ENCODE measurements at regions not wholly inside any gene's neighbourhood (a gene's known extent, or its start where the extent isn't known, plus 50 kb on each side); places are given as distances from the start of the nearest gene placed in this dataset.

DNA sequence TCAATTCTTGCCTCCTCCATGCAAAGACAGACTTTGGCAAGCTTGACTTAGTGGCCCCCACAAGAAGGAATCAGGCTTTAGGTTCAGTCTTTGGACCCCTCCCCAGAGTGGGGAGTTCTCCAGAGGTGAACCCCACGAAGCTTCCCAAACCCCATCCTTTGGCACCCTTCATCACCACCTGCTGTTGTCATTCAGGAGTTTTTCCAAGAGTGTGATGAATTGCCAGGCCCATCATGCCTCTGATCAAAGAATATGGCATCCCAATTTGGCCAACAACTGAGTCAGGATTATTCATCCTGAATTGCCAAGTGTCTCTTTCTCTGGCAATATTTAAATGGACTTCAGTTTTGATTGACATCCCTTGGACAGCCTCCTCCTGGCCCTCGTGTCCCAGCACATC is 404.7 kb upstream of the MKI67 start:
- Histone ChIP-seq H2AFZ (ENCODE audit: low read depth, low read length) (no peak overlapping the region), H3K9me3 (ENCODE audit: control insufficient read depth, low read length) (no peaks in the 10 kb centered on the region), H3K4me2 (ENCODE audit: low read length, poor library complexity, severe bottlenecking) (no peak overlapping the region), H3K36me3 (ENCODE audit: control insufficient read depth in 1 of 2, insufficient read depth in 2 of 2, low read depth in 1 of 2, low read length in 2 of 2) (no peaks in the 10 kb centered on the region), H2BK5ac (ENCODE audit: low read depth, low read length, poor library complexity, severe bottlenecking) (no peak overlapping the region), H4K8ac (ENCODE audit: low read length) (no peak overlapping the region), H3K4me1 (ENCODE audit: control insufficient read depth, insufficient read depth, low read depth, low read length) (no peaks in the 10 kb centered on the region), H2BK120ac (ENCODE audit: low read depth, low read length) (no peak overlapping the region), H2AK5ac (ENCODE audit: low read length, severe bottlenecking) (no peak overlapping the region), H4K91ac (ENCODE audit: low read length) (no peak overlapping the region), H3K23ac (ENCODE audit: low read length in 2 of 2) (no peak overlapping the region), H2BK12ac (ENCODE audit: low read length in 2 of 2) (no peak overlapping the region), H3K4me3 (ENCODE audit: insufficient read depth in 1 of 2, low read depth in 1 of 2, low read length in 2 of 2) (no peak overlapping the region), H3K4ac (ENCODE audit: low read depth in 1 of 2, low read length in 2 of 2) (no peak overlapping the region), H3K79me1 (replicated peaks; ENCODE audit: low read length, poor library complexity, severe bottlenecking) (no peaks in the 10 kb centered on the region), H3K14ac (ENCODE audit: low read length in 2 of 2) (no peak overlapping the region), H3K18ac (ENCODE audit: low read depth in 1 of 2, low read length in 2 of 2) (no peak overlapping the region), H3K9ac (ENCODE audit: low read length) (no peak overlapping the region), H2BK15ac (ENCODE audit: low read depth, poor library complexity, severe bottlenecking) (no peak overlapping the region), H3K27me3 (ENCODE audit: control insufficient read depth in 1 of 2, insufficient read depth in 1 of 2, low read length in 2 of 2) (peaks cover 0 to 47% of the 10 kb centered on the region in 2 experiments), H3K27ac (ENCODE audit: low read length, poor library complexity, severe bottlenecking) (no peak overlapping the region)
- WGBS: 57% methylated on average over 2 of the region's 2 CpGs
- DNase-seq: no peak

DNA sequence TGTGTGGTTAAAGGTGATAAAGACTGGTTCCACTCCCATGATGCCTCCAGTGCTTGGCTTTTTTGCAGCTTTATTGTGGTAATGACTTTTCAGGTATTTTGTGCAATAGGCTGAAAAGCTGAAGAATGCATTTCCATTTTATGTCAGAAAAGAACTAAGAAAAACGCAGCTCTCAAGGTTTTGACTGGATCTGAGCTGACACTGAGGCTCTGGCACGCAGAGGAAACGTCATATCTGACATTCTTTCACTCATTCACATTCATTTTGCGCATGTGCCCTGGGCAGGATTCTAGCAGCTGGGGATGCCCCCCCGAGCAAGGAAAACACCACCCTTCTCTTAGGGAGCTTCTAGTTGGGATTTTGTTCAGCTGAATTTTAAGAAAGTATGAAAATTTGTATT is 408.5 kb upstream of the MKI67 start:
- H3K27ac ChIP-seq (ENCODE audit: low read length, poor library complexity, severe bottlenecking): no peak overlapping the region
- no peak overlapping the region for H3K4me3 ChIP-seq (ENCODE audit: insufficient read depth in 1 of 2, low read depth in 1 of 2, low read length in 2 of 2)
- H2BK120ac ChIP-seq (ENCODE audit: low read depth, low read length): no peak overlapping the region
- H2BK5ac ChIP-seq (ENCODE audit: low read depth, low read length, poor library complexity, severe bottlenecking): no peak overlapping the region
- no peak overlapping the region for H3K4ac ChIP-seq (ENCODE audit: low read depth in 1 of 2, low read length in 2 of 2)
- no peak overlapping the region for H2AK5ac ChIP-seq (ENCODE audit: low read length, severe bottlenecking)
- no peak overlapping the region for H2BK15ac ChIP-seq (ENCODE audit: low read depth, poor library complexity, severe bottlenecking)
- H2AFZ ChIP-seq (ENCODE audit: low read depth, low read length): no peak overlapping the region
- H3K23ac ChIP-seq (ENCODE audit: low read length in 2 of 2): no peak overlapping the region
- no peaks in the 10 kb centered on the region for H3K9me3 ChIP-seq (ENCODE audit: control insufficient read depth, low read length)
- no peak overlapping the region for H2BK12ac ChIP-seq (ENCODE audit: low read length in 2 of 2)
- H3K27me3 ChIP-seq (ENCODE audit: control insufficient read depth in 1 of 2, insufficient read depth in 1 of 2, low read length in 2 of 2): peaks cover 0 to 64% of the 10 kb centered on the region in 2 experiments
- no peak overlapping the region for H3K4me2 ChIP-seq (ENCODE audit: low read length, poor library complexity, severe bottlenecking)
- H3K36me3 ChIP-seq (ENCODE audit: control insufficient read depth in 1 of 2, insufficient read depth in 2 of 2, low read depth in 1 of 2, low read length in 2 of 2): no peaks in the 10 kb centered on the region
- no peak overlapping the region for H3K14ac ChIP-seq (ENCODE audit: low read length in 2 of 2)
- H4K8ac ChIP-seq (ENCODE audit: low read length): no peak overlapping the region
- no peak for DNase-seq
- no peak overlapping the region for H3K9ac ChIP-seq (ENCODE audit: low read length)
- H4K91ac ChIP-seq (ENCODE audit: low read length): no peak overlapping the region
- 69% methylated on average over 4 of the region's 5 CpGs for WGBS
- no peak overlapping the region for H3K18ac ChIP-seq (ENCODE audit: low read depth in 1 of 2, low read length in 2 of 2)
- H3K4me1 ChIP-seq (ENCODE audit: control insufficient read depth, insufficient read depth, low read depth, low read length): no peaks in the 10 kb centered on the region
- no peaks in the 10 kb centered on the region for H3K79me1 ChIP-seq (replicated peaks; ENCODE audit: low read length, poor library complexity, severe bottlenecking)

DNA sequence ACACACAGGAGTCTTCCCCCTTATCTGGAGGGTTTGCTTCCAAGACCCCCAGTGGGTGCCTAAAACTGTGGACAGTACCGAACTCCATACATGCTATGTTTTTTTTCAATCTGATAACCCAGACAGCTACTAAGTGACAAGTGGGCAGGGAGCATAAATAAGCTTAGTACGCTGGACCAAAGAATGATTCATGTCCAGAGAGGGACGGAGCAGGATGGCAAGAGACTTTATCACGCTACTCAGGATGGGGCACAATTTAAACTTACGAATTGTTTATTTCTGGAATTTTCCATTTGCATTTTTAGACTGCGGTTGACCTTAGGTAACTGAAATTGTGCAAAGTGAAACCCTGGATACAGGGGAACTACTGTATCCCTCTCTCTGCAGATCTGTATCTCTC is 410.0 kb upstream of the MKI67 start:
- no peak overlapping the region for H3K27ac ChIP-seq (ENCODE audit: low read length, poor library complexity, severe bottlenecking)
- no peaks in the 10 kb centered on the region for H3K79me1 ChIP-seq (replicated peaks; ENCODE audit: low read length, poor library complexity, severe bottlenecking)
- H4K8ac ChIP-seq (ENCODE audit: low read length): no peak overlapping the region
- H3K9ac ChIP-seq (ENCODE audit: low read length): no peak overlapping the region
- no peak overlapping the region for H3K18ac ChIP-seq (ENCODE audit: low read depth in 1 of 2, low read length in 2 of 2)
- no peaks in the 10 kb centered on the region for H3K36me3 ChIP-seq (ENCODE audit: control insufficient read depth in 1 of 2, insufficient read depth in 2 of 2, low read depth in 1 of 2, low read length in 2 of 2)
- no peak overlapping the region for H3K14ac ChIP-seq (ENCODE audit: low read length in 2 of 2)
- H3K27me3 ChIP-seq (ENCODE audit: control insufficient read depth in 1 of 2, insufficient read depth in 1 of 2, low read length in 2 of 2): peaks cover 8 to 72% of the 10 kb centered on the region in 2 experiments
- no peak overlapping the region for H2BK120ac ChIP-seq (ENCODE audit: low read depth, low read length)
- no peak overlapping the region for H3K4me3 ChIP-seq (ENCODE audit: insufficient read depth in 1 of 2, low read depth in 1 of 2, low read length in 2 of 2)
- H2AFZ ChIP-seq (ENCODE audit: low read depth, low read length): no peak overlapping the region
- H4K91ac ChIP-seq (ENCODE audit: low read length): no peak overlapping the region
- H3K9me3 ChIP-seq (ENCODE audit: control insufficient read depth, low read length): no peaks in the 10 kb centered on the region
- H2BK12ac ChIP-seq (ENCODE audit: low read length in 2 of 2): no peak overlapping the region
- DNase-seq: peak; percentile 14
- no peak overlapping the region for H3K4ac ChIP-seq (ENCODE audit: low read depth in 1 of 2, low read length in 2 of 2)
- H2BK5ac ChIP-seq (ENCODE audit: low read depth, low read length, poor library complexity, severe bottlenecking): no peak overlapping the region
- H2BK15ac ChIP-seq (ENCODE audit: low read depth, poor library complexity, severe bottlenecking): no peak overlapping the region
- H3K4me2 ChIP-seq (ENCODE audit: low read length, poor library complexity, severe bottlenecking): no peak overlapping the region
- no peak overlapping the region for H2AK5ac ChIP-seq (ENCODE audit: low read length, severe bottlenecking)
- 13% methylated on average over 5 of the region's 6 CpGs for WGBS
- H3K23ac ChIP-seq (ENCODE audit: low read length in 2 of 2): no peak overlapping the region
- H3K4me1 ChIP-seq (ENCODE audit: control insufficient read depth, insufficient read depth, low read depth, low read length): no peaks in the 10 kb centered on the region

DNA sequence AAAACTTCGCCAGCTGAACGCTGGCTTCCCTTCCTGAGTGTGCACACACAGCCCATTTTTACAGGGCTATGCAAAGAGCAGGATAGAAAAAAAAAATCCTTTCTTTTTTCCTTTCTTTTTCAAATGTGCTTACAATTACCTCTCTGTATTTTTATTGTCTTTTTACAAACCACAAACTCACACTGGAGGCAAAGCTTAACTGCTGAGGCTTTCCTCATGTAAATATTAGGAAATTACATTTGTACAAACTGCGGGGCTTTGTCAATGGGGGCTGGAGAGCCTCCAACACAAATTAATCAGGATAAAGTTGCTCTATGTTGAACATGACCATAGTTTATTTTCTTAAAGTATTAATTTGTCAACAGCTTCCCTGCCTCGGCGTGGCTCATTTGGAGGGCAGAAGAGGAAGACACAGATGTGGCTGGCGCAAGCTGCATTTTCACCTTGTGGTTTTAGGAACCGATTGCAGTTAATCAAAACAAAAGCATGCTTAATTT is 411.7 kb upstream of the MKI67 start:
- Histone ChIP-seq H3K4me1 (ENCODE audit: control insufficient read depth, insufficient read depth, low read depth, low read length) (no peaks in the 10 kb centered on the region), H2BK5ac (ENCODE audit: low read depth, low read length, poor library complexity, severe bottlenecking) (no peak overlapping the region), H4K91ac (ENCODE audit: low read length) (no peak overlapping the region), H3K4ac (ENCODE audit: low read depth in 1 of 2, low read length in 2 of 2) (no peak overlapping the region), H3K18ac (ENCODE audit: low read depth in 1 of 2, low read length in 2 of 2) (no peak overlapping the region), H4K8ac (ENCODE audit: low read length) (no peak overlapping the region), H2BK120ac (ENCODE audit: low read depth, low read length) (no peak overlapping the region), H3K4me2 (ENCODE audit: low read length, poor library complexity, severe bottlenecking) (no peak overlapping the region), H3K36me3 (ENCODE audit: control insufficient read depth in 1 of 2, insufficient read depth in 2 of 2, low read depth in 1 of 2, low read length in 2 of 2) (no peaks in the 10 kb centered on the region), H2AFZ (ENCODE audit: low read depth, low read length) (no peak overlapping the region), H2AK5ac (ENCODE audit: low read length, severe bottlenecking) (no peak overlapping the region), H3K79me1 (replicated peaks; ENCODE audit: low read length, poor library complexity, severe bottlenecking) (no peaks in the 10 kb centered on the region), H3K27me3 (ENCODE audit: control insufficient read depth in 1 of 2, insufficient read depth in 1 of 2, low read length in 2 of 2) (peaks cover 10 to 65% of the 10 kb centered on the region in 2 experiments), H3K14ac (ENCODE audit: low read length in 2 of 2) (no peak overlapping the region), H2BK15ac (ENCODE audit: low read depth, poor library complexity, severe bottlenecking) (no peak overlapping the region), H3K9me3 (ENCODE audit: control insufficient read depth, low read length) (no peaks in the 10 kb centered on the region), H3K27ac (ENCODE audit: low read length, poor library complexity, severe bottlenecking) (no peak overlapping the region), H2BK12ac (ENCODE audit: low read length in 2 of 2) (no peak overlapping the region), H3K9ac (ENCODE audit: low read length) (no peak overlapping the region), H3K4me3 (ENCODE audit: insufficient read depth in 1 of 2, low read depth in 1 of 2, low read length in 2 of 2) (no peak overlapping the region), H3K23ac (ENCODE audit: low read length in 2 of 2) (no peak overlapping the region)
- no peak for DNase-seq
- WGBS: 33% methylated on average over 6 of the region's 7 CpGs

Measured in mesenchymal stem cell (in vitro differentiated cells and primary cell).